Mesenchymal stem cell (in vitro differentiated cells and primary cell): ENCODE measurements at regions not wholly inside any gene's neighbourhood (a gene's known extent, or its start where the extent isn't known, plus 50 kb on each side); places are given as distances from the start of the nearest gene placed in this dataset.
"Not testable (repeated sequence)": the region's sequence is repeated elsewhere in the genome, so short reads cannot be mapped to it uniquely, and the experiment has no call there.

Experiments
- DNase-seq: peaks from one replicate; pipeline ENCODE4 v3.0.0-alpha.2; 2013
- H2AFZ ChIP-seq: one replicate; pipeline ENCODE4 v1.6.1; 2013; ENCODE audit warnings: low read depth, mild to moderate bottlenecking, control low read depth, inconsistent platforms, low read length, moderate library complexity
- H2AK5ac ChIP-seq: 2 replicates; pipeline ENCODE4 v1.6.1; 2013; ENCODE audit warnings: low read length, moderate library complexity, mild to moderate bottlenecking, inconsistent platforms; ENCODE audit not compliant: severe bottlenecking
- H2BK120ac ChIP-seq: one replicate; pipeline ENCODE4 v1.6.1; 2013; ENCODE audit warnings: low read depth, mild to moderate bottlenecking, inconsistent platforms, low read length, moderate library complexity
- H2BK12ac ChIP-seq, 2 experiments: one replicate each; pipeline ENCODE4 v1.6.1; 2013; ENCODE audit warnings: inconsistent platforms in 2 of 2, low read length in 2 of 2, mild to moderate bottlenecking in 2 of 2, moderate library complexity in 2 of 2, control low read depth in 1 of 2
- H2BK15ac ChIP-seq: one replicate; pipeline ENCODE4 v1.6.1; 2013; ENCODE audit warnings: mild to moderate bottlenecking, low read depth, inconsistent platforms; ENCODE audit not compliant: poor library complexity, severe bottlenecking
- H2BK5ac ChIP-seq: 2 replicates; pipeline ENCODE4 v1.6.1; 2013; ENCODE audit warnings: low read depth, mild to moderate bottlenecking, low read length, control low read depth, inconsistent platforms; ENCODE audit not compliant: poor library complexity, severe bottlenecking
- H3K14ac ChIP-seq, 2 experiments: one replicate each; pipeline ENCODE4 v1.6.1; 2013; ENCODE audit warnings: inconsistent platforms in 2 of 2, low read length in 2 of 2, control low read depth in 1 of 2, mild to moderate bottlenecking in 1 of 2, moderate library complexity in 1 of 2
- H3K18ac ChIP-seq, 2 experiments: one replicate each; pipeline ENCODE4 v1.6.1; 2013; ENCODE audit warnings: inconsistent platforms in 2 of 2, low read length in 2 of 2, control low read depth in 1 of 2, low read depth in 1 of 2, mild to moderate bottlenecking in 1 of 2
- H3K23ac ChIP-seq, 2 experiments: one replicate each; pipeline ENCODE4 v1.6.1; 2013; ENCODE audit warnings: inconsistent platforms in 2 of 2, low read length in 2 of 2, mild to moderate bottlenecking in 2 of 2, moderate library complexity in 2 of 2, control low read depth in 1 of 2
- H3K27ac ChIP-seq: 2 replicates; pipeline ENCODE4 v1.5.1; 2013; ENCODE audit warnings: mild to moderate bottlenecking, moderate library complexity, low read length, control low read depth, inconsistent platforms; ENCODE audit not compliant: poor library complexity, severe bottlenecking
- H3K27me3 ChIP-seq, 2 experiments: 2 replicates each; pipeline versions ENCODE4 v1.6.1 to v1.7.0; 2013; ENCODE audit warnings: low read length in 2 of 2, mild to moderate bottlenecking in 2 of 2, moderate library complexity in 2 of 2, control low read depth in 1 of 2, inconsistent platforms in 1 of 2; ENCODE audit not compliant: control insufficient read depth in 1 of 2, insufficient read depth in 1 of 2
- H3K36me3 ChIP-seq, 2 experiments: 2 replicates each; pipeline versions ENCODE4 v1.6.1 to v1.7.0; 2013; ENCODE audit warnings: low read length in 2 of 2, control low read depth in 1 of 2, inconsistent platforms in 1 of 2, low read depth in 1 of 2, mild to moderate bottlenecking in 1 of 2; ENCODE audit not compliant: insufficient read depth in 2 of 2, control insufficient read depth in 1 of 2
- H3K4ac ChIP-seq, 2 experiments: one replicate each; pipeline ENCODE4 v1.6.1; 2013; ENCODE audit warnings: inconsistent platforms in 2 of 2, low read length in 2 of 2, mild to moderate bottlenecking in 2 of 2, moderate library complexity in 2 of 2, control low read depth in 1 of 2, low read depth in 1 of 2
- H3K4me1 ChIP-seq: 2 replicates; pipeline ENCODE4 v1.6.1; 2013; ENCODE audit warnings: low read depth, low read length, control low read depth; ENCODE audit not compliant: control insufficient read depth, insufficient read depth
- H3K4me2 ChIP-seq: 2 replicates; pipeline ENCODE4 v1.6.1; 2013; ENCODE audit warnings: low read length, mild to moderate bottlenecking, inconsistent platforms; ENCODE audit not compliant: poor library complexity, severe bottlenecking
- H3K4me3 ChIP-seq, 2 experiments: 2 replicates each; pipeline versions ENCODE4 v1.5.1 to v1.7.0; 2013; ENCODE audit warnings: low read length in 2 of 2, mild to moderate bottlenecking in 2 of 2, control low read depth in 1 of 2, low read depth in 1 of 2; ENCODE audit not compliant: insufficient read depth in 1 of 2
- H3K79me1 ChIP-seq: replicated peaks from 2 replicates; pipeline ENCODE4 v1.6.1; 2013; ENCODE audit warnings: mild to moderate bottlenecking, control low read depth, low read length, inconsistent platforms; ENCODE audit not compliant: poor library complexity, severe bottlenecking
- H3K9ac ChIP-seq: 2 replicates; pipeline ENCODE4 v1.7.0; 2013; ENCODE audit warnings: mild to moderate bottlenecking, low read length, moderate library complexity
- H3K9me3 ChIP-seq: 2 replicates; pipeline ENCODE4 v1.7.0; 2013; ENCODE audit warnings: mild to moderate bottlenecking, low read length; ENCODE audit not compliant: control insufficient read depth
- H4K8ac ChIP-seq: one replicate; pipeline ENCODE4 v1.6.1; 2013; ENCODE audit warnings: inconsistent platforms, mild to moderate bottlenecking, low read length, moderate library complexity
- H4K91ac ChIP-seq: one replicate; pipeline ENCODE4 v1.6.1; 2013; ENCODE audit warnings: mild to moderate bottlenecking, low read length, inconsistent platforms
- WGBS: methylation state at CpG from one replicate; pipeline ENCODE4 v1.1.7; 2013; ENCODE audit warnings: mixed read lengths; 5-methylcytosine and 5-hydroxymethylcytosine counted together

GRCh38 chr14:105641951-105642350 lies 115.6 kb downstream of the TMEM121 start:
- not testable (repeated sequence) for H3K14ac ChIP-seq, H4K91ac ChIP-seq, H3K23ac ChIP-seq, H2BK15ac ChIP-seq, H2AFZ ChIP-seq, H3K4me1 ChIP-seq, H3K27me3 ChIP-seq, H3K4me2 ChIP-seq, H3K36me3 ChIP-seq, H3K9me3 ChIP-seq, H3K18ac ChIP-seq, H2AK5ac ChIP-seq, DNase-seq, H3K9ac ChIP-seq, H3K4me3 ChIP-seq, H3K4ac ChIP-seq, H2BK12ac ChIP-seq, H3K27ac ChIP-seq, H4K8ac ChIP-seq, H2BK120ac ChIP-seq, H3K79me1 ChIP-seq, H2BK5ac ChIP-seq
- WGBS = 74% methylated on average over 4 of the region's 12 CpGs

GRCh38 chr14:105642486-105642885 lies 116.1 kb downstream of the TMEM121 start:
- H3K4me2 ChIP-seq, H3K23ac ChIP-seq, H2BK120ac ChIP-seq, H2BK15ac ChIP-seq, H3K27ac ChIP-seq, H3K36me3 ChIP-seq, H3K79me1 ChIP-seq, DNase-seq, H2AFZ ChIP-seq, H2BK12ac ChIP-seq, H3K14ac ChIP-seq, H4K91ac ChIP-seq, H3K18ac ChIP-seq, H2AK5ac ChIP-seq, H4K8ac ChIP-seq, H2BK5ac ChIP-seq, H3K4me1 ChIP-seq, H3K9me3 ChIP-seq, H3K27me3 ChIP-seq, H3K4ac ChIP-seq, H3K4me3 ChIP-seq, H3K9ac ChIP-seq: not testable (repeated sequence)
- WGBS = no CpG with 5 or more reads among the region's 19 CpGs

- 80% methylated on average over 28 of the region's 30 CpGs for WGBS
- H2BK12ac ChIP-seq, H3K9ac ChIP-seq, DNase-seq, H3K18ac ChIP-seq, H2BK5ac ChIP-seq, H2AFZ ChIP-seq, H3K23ac ChIP-seq, H3K9me3 ChIP-seq, H3K14ac ChIP-seq, H3K27ac ChIP-seq, H3K79me1 ChIP-seq, H2AK5ac ChIP-seq, H2BK15ac ChIP-seq, H4K8ac ChIP-seq, H3K4me3 ChIP-seq, H2BK120ac ChIP-seq, H3K27me3 ChIP-seq, H3K4me1 ChIP-seq, H3K36me3 ChIP-seq, H3K4me2 ChIP-seq, H3K4ac ChIP-seq, H4K91ac ChIP-seq: not testable (repeated sequence)
These were observed 117.1 kb downstream of the TMEM121 start for GRCh38 chr14:105643406-105644052.

- not testable (repeated sequence) for H4K91ac ChIP-seq, H4K8ac ChIP-seq, H2AFZ ChIP-seq, H3K18ac ChIP-seq, H3K4ac ChIP-seq, H3K23ac ChIP-seq, DNase-seq, H3K36me3 ChIP-seq, H3K4me3 ChIP-seq, H3K79me1 ChIP-seq, H3K9me3 ChIP-seq, H2BK5ac ChIP-seq, H2AK5ac ChIP-seq, H3K14ac ChIP-seq, H3K4me1 ChIP-seq, H3K4me2 ChIP-seq, H2BK15ac ChIP-seq, H3K27me3 ChIP-seq, H2BK120ac ChIP-seq, H3K9ac ChIP-seq, H3K27ac ChIP-seq, H2BK12ac ChIP-seq
- WGBS = 79% methylated on average over 7 of the region's 11 CpGs
These were observed 117.7 kb downstream of the TMEM121 start for GRCh38 chr14:105644053-105644435.
